HCT116 (cell line): ENCODE measurements at regions not wholly inside any gene's neighbourhood (a gene's known extent, or its start where the extent isn't known, plus 50 kb on each side); places are given as distances from the start of the nearest gene placed in this dataset.

ENCODE experiments used
- CTCF ChIP-seq, 3 experiments: fragments of 200-600 bp in 1 of 3; sonication (generic) in 1 of 3; IDR thresholded peaks in 2 of 3; conservative IDR thresholded peaks in 1 of 3; 2 replicates each; pipeline ENCODE4 v1.5.1; 2012 to 2017; ENCODE audit warnings: low read depth in 2 of 3, low read length in 2 of 3, antibody characterized with exemption in 1 of 3, borderline replicate concordance in 1 of 3, control low read depth in 1 of 3, mild to moderate bottlenecking in 1 of 3, mixed read lengths in 1 of 3, mixed run types in 1 of 3, moderate library complexity in 1 of 3; ENCODE audit not compliant: insufficient read depth in 1 of 3
- MAX ChIP-seq: IDR thresholded peaks from 2 replicates; pipeline ENCODE4 v1.6.1; 2012

- TF ChIP-seq CTCF (IDR thresholded peaks at IDR 0.05 in 2 of 3, conservative IDR thresholded peaks at IDR 0.05 in 1 of 3; ENCODE audit: borderline replicate concordance in 1 of 3, insufficient read depth in 1 of 3, low read depth in 2 of 3, low read length in 2 of 3) (no peak), MAX (no peak)
These were observed 637.8 kb downstream of the BCL11B start for GRCh38 chr14:98634043-98634820.
